ENCODE measurements at regions not wholly inside any gene's neighbourhood (a gene's known extent, or its start where the extent isn't known, plus 50 kb on each side); places are given as distances from the start of the nearest gene placed in this dataset.

DNA sequence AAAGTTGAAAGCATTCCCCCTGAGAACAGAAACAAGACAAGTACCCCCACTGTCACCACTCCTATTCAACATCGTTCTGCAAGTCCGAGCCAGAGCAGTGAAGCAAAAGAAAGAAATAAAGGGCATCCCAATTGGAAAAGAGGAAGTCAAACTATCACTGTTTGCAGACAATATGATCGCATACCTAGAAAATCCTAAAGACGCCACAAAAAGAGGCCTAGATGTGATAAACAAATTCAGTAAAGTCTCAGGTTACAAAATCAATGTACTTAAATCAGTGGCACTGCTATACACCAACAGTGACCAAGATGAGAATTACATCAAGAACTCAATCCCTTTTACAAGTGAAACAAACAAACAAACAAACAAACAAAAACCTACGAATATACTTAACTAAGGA lies 87.7 kb upstream of the COCH start:
- DNase-seq (ENCODE audit: low spot score): no peak

DNA sequence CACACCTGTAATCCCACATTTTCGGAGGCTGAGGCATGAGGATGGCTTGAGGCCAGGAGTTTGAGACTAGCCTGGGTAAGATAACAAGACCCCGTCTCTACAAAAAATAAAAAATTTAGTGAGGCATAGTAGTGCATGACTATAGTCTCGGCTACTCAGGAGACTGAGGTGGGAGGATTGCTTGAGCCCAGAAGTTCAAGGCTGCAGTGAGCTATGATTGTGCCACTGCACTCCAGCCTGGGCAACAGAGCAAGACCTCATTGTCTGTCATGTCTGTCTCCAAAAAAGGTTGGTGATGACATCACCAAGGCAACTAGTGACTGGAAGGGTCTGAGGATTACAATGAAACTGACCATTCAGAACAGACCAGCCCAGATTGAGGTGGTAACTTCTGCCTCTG lies 83.5 kb upstream of the COCH start:
- DNase-seq (ENCODE audit: low spot score): no peak

DNA sequence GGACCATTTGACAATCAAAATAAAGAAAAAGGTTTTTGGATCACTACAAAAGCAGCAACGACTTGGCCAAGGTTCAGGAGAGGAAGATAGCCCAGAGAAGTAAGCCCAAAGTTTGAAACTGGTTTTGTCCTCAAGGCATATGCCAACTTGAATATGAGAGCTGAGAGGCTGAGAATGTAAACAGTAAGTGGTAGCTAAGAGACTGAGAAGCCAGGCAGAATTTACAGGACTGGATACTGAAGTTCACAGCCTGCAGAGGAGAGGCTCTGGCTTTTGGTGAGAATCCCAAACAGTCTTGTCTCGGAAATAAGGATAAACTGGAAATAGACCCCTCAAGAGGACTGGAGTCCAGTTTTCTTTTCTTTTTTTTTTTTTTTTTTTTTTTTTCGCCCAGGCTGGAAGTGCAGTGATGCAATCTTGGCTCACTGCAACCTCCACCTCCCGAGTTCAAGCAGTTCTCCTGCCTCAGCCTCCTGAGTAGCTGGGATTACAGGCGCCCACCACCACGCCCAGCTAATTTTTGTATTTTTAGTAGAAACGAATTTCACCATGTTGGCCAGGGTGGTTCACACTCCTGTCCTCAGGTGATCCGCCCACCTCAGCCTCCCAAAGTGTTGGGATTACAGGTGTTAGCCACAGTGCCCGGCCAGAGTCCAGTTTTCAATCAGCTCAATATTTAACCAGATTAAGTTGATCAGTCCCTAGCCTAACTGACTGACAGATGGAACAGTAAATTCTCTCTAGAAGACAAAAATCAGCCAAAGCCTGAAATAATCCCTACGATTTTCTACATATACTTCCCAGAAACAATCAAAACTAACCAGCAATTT lies 82.6 kb upstream of the COCH start:
- DNase-seq (ENCODE audit: low spot score): no peak

DNA sequence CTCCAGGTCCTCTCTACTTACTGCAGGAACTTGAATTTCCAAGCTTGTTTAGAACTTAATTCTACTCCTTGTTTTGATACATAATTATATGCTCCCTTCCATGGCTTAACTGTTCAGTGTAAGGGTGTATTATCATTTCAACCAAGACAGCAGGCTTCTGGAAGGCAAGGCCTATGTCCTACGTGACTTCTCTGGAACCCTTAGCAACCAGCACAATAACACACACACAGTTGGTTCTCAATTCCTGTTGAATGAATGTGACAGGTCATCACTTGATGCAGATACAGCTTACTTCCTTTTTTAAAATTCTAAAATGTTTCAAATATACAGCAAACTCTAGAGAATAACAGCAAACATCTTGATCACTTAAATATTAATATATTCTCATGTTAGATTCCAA lies 77.7 kb upstream of the COCH start:
- DNase-seq (ENCODE audit: low spot score): no peak

DNA sequence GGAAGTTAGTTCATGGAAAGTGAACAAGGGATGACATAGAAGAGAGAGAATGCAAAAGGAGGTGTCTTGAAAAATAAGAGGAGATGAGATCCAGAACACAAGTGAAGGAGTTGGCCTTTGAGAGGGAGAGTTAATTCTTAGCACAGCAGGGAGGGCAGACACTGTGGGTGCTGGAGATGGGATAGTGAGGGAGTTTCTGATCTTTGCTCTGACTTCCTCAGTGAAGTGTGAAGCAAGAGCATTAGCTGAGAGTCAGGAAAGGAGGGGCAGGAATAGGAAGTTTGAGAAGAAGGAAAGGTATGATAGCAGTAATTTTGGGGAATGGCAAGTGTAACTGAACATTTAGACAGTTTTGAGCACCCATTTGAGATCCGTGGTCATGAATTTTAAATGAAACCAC lies 75.8 kb upstream of the COCH start:
- no peak for DNase-seq (ENCODE audit: low spot score)

DNA sequence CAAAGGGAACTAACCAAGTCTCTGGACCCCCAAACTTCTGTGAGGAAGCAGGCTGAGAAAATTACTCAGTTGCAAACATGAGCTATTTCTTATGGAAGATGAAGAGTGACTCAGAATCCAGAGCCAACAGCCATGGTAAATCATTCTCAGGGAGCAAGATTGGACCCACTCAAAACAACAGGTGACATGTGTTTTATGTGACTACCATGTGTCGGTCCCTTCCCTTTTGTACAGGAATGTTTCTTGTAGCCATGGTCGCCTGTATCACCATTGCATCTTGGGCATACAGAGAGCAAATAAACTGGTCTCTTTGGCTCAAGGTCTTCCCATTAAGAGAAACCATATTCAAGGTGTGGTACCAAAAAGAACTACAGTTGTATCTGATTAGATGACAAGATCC lies 75.4 kb upstream of the COCH start:
- no peak for DNase-seq (ENCODE audit: low spot score)

DNA sequence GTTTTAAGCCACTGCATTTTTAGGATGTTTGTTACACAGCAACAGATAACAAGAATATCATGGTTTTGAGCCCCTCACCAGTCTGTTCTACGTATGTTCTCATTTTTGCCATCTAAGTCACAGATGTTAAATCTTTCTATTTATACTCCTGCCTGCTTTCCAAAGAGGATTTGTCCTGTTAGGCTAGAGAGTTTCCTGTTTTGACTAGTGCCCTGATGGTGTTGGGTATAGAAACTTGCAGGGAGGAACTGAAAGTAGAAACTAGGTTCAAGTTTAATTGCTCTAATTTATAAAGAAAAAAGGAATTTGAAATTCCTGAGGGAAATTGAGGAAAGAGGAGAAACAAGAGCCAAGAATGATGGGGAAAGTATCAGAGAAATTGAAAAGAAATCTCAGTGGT lies 74.4 kb upstream of the COCH start:
- no peak for DNase-seq (ENCODE audit: low spot score)

DNA sequence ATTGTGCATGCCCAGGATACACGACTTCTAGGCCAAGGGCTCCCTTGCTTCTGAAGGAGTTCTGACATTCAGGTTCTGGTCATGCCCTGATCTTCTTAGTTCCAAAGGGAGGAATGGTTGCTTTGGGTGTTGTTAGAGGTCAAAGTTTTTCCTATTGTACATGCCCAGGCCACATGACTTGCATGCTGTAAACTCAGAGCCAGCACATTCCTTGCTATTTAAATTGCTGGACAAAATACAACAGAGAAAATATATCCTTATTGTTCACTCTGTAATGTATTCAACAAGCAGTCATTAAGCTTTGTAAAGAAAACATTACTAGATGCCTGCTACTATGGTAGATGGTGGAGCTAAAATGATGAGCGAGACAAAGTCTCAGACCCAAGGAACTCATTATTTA lies 71.2 kb upstream of the COCH start:
- no peak for DNase-seq (ENCODE audit: low spot score)

DNA sequence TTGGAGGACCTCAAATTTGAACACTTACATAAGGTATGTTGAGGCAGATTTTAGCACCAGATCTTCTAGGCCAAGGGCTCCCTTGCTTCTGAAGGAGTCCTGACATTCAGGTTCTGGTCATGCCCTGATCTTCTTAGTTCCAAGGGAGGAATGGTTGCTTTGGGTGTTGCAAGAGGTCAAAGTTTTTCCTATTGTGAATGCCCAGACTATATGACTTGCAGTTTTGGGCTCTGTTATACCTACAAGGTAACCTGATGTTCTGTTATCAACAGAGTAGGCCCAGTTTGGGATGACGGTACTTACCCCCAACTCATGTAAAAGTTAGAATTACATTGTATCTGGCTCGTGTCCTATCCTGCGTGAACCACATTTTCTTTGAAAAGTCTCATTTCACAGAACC lies 69.1 kb upstream of the COCH start:
- no peak for DNase-seq (ENCODE audit: low spot score)

DNA sequence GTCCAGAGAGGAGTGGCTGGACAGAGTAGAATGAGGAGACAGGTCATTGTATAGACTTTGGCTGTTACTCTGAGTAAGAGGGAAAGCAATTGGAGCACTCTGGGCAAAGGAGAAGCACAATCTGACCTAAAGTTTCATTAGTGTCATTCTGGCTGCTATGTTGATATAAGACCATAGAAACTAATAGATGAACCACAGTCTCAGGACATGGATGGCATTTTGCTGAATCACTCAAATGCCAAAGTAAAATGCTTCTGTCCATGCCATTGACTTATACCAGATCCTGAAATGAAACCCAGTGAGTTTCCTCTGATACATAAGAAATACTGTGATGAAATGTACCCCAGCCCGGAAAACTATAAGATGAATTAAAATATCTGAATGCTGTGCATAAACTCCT lies 65.8 kb upstream of the COCH start:
- DNase-seq (ENCODE audit: low spot score): peak; percentile 4

DNA sequence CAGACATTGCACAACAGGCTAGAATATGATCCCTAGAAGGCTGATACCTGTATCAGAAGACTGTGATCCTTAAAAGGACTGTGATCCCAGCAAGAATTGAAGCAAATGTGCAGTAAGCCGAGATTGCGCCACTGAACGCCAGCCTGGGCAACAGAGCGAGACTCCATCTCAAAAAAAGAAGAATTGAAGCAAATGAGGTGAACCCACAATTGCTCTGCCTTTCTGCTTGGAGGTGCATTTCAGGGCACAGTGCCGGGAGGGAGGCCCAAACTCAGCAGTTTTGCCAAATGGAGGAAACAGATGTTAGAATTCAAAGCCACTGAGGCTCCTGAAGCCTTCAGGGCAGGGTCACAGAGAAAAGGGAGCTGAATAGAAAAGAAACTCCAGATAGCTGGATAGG lies 61.1 kb upstream of the COCH start:
- DNase-seq (ENCODE audit: low spot score): no peak

DNA sequence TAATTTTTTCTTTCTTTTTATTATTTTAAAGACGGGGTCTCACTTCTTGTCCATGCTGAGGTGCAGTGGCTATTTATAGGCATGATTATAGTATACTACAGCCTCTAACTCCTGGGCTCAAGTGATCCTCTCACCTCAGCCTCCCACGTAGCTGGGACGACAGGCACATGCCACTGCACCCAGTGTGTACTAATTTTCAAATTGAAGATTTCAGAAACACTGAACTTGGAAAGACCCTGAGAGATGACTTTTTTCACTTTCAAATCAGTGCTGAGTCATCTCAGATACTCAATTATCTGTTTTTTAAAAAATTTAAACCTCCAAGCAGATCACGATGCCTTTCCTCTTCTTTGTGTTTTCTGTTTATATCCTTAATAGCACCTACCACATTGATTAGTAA lies 53.7 kb upstream of the COCH start:
- DNase-seq (ENCODE audit: low spot score): no peak

DNA sequence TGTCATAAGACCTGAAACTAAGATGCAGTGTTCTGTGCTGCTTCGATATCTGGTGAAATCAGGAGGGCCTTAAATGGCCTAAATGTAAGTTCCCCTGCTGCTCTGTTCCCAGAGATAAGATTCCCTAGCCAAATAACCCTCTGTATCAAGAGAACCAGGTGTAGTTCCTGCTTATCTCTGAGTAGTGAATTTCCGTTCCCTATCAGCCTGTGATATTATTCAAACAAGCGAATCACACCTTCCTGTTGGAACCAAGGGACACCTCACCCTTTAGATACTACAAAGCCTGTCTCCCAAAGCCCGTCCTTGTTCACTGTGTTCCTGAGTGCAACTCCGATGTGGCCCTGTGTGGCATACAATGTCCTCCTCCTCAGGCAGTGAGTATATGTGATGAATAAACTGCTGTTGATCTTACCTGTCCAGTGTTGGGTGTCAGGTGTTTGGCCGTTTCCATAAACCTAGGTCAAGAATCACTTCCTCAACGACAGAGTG lies 52.2 kb upstream of the COCH start:
- no peak for DNase-seq (ENCODE audit: low spot score)
